ENCODE measurements at regions not wholly inside any gene's neighbourhood (a gene's known extent, or its start where the extent isn't known, plus 50 kb on each side); places are given as distances from the start of the nearest gene placed in this dataset.
A peak's percentile ranks its signal among the peaks of the same experiment; 100 is the strongest.
"Not testable (repeated sequence)": the region's sequence is repeated elsewhere in the genome, so short reads cannot be mapped to it uniquely, and the experiment has no call there.

GRCh38 chr1:10873189-10873588, 76.7 kb upstream of the CASZ1 start:
- in situ Hi-C loops (cut with HindIII; ENCODE audit: low pct_unique_long_range_greater_than_20kb, low sequenced_read_pairs), result no loop called here
- DNase-seq (ENCODE audit: low read depth in 1 of 2, low spot score in 1 of 2), result peak in 1 of 2 experiments; percentile 59
- TF ChIP-seq JUND (IDR thresholded peaks at IDR 0.05; ENCODE audit: low read depth), result no peak

- in situ Hi-C loops (cut with HindIII; ENCODE audit: low pct_unique_long_range_greater_than_20kb, low sequenced_read_pairs), result no loop called here
Measured at GRCh38 chr1:10874351-10874750, 77.9 kb upstream of the CASZ1 start.

GRCh38 chr1:10877894-10878293, 81.4 kb upstream of the CASZ1 start:
- in situ Hi-C loops (cut with HindIII; ENCODE audit: low pct_unique_long_range_greater_than_20kb, low sequenced_read_pairs), result no loop called here
- no peak for TF ChIP-seq JUND (IDR thresholded peaks at IDR 0.05; ENCODE audit: low read depth)
- no peak for DNase-seq (ENCODE audit: low read depth in 1 of 2, low spot score in 1 of 2)

More at GRCh38 chr1:10874351-10874750, 77.9 kb upstream of the CASZ1 start:
- TF ChIP-seq JUND (IDR thresholded peaks at IDR 0.05; ENCODE audit: low read depth), result no peak
- DNase-seq (ENCODE audit: low read depth in 1 of 2, low spot score in 1 of 2), result no peak

GRCh38 chr1:10878469-10878868, 82.0 kb upstream of the CASZ1 start:
- in situ Hi-C loops (cut with HindIII; ENCODE audit: low pct_unique_long_range_greater_than_20kb, low sequenced_read_pairs), result no loop called here
- DNase-seq (ENCODE audit: low read depth in 1 of 2, low spot score in 1 of 2), result no peak
- no peak for TF ChIP-seq JUND (IDR thresholded peaks at IDR 0.05; ENCODE audit: low read depth)

- in situ Hi-C loops (cut with HindIII; ENCODE audit: low pct_unique_long_range_greater_than_20kb, low sequenced_read_pairs), result no loop called here
- DNase-seq (ENCODE audit: low read depth in 1 of 2, low spot score in 1 of 2), result no peak
- TF ChIP-seq JUND (IDR thresholded peaks at IDR 0.05; ENCODE audit: low read depth), result no peak
Measured at GRCh38 chr1:10880063-10880462, 83.6 kb upstream of the CASZ1 start.

GRCh38 chr1:10881046-10881445, 84.6 kb upstream of the CASZ1 start:
- no peak for DNase-seq (ENCODE audit: low read depth in 1 of 2, low spot score in 1 of 2)
- in situ Hi-C loops (cut with HindIII; ENCODE audit: low pct_unique_long_range_greater_than_20kb, low sequenced_read_pairs), result no loop called here
- no peak for TF ChIP-seq JUND (IDR thresholded peaks at IDR 0.05; ENCODE audit: low read depth)

- no peak for DNase-seq (ENCODE audit: low read depth in 1 of 2, low spot score in 1 of 2)
- in situ Hi-C loops (cut with HindIII; ENCODE audit: low pct_unique_long_range_greater_than_20kb, low sequenced_read_pairs), result no loop called here
- no peak for TF ChIP-seq JUND (IDR thresholded peaks at IDR 0.05; ENCODE audit: low read depth)
Measured at GRCh38 chr1:10882069-10882468, 85.6 kb upstream of the CASZ1 start.

GRCh38 chr1:10887032-10887431, 90.6 kb upstream of the CASZ1 start:
- in situ Hi-C loops (cut with HindIII; ENCODE audit: low pct_unique_long_range_greater_than_20kb, low sequenced_read_pairs), result not testable (repeated sequence)

GRCh38 chr1:10888291-10888690, 91.8 kb upstream of the CASZ1 start:
- TF ChIP-seq JUND (IDR thresholded peaks at IDR 0.05; ENCODE audit: low read depth), result no peak
- DNase-seq (ENCODE audit: low read depth in 1 of 2, low spot score in 1 of 2), result no peak
- in situ Hi-C loops (cut with HindIII; ENCODE audit: low pct_unique_long_range_greater_than_20kb, low sequenced_read_pairs), result no loop called here

More at GRCh38 chr1:10887032-10887431, 90.6 kb upstream of the CASZ1 start:
- DNase-seq (ENCODE audit: low read depth in 1 of 2, low spot score in 1 of 2), result not testable (repeated sequence)

- in situ Hi-C loops (cut with HindIII; ENCODE audit: low pct_unique_long_range_greater_than_20kb, low sequenced_read_pairs), result no loop called here
Measured at GRCh38 chr1:10888791-10889649, 92.6 kb upstream of the CASZ1 start.

GRCh38 chr1:10889650-10890353, 93.4 kb upstream of the CASZ1 start:
- TF ChIP-seq JUND (IDR thresholded peaks at IDR 0.05; ENCODE audit: low read depth), result no peak
- in situ Hi-C loops (cut with HindIII; ENCODE audit: low pct_unique_long_range_greater_than_20kb, low sequenced_read_pairs), result no loop called here
- no peak for DNase-seq (ENCODE audit: low read depth in 1 of 2, low spot score in 1 of 2)

More at GRCh38 chr1:10888791-10889649, 92.6 kb upstream of the CASZ1 start:
- no peak for DNase-seq (ENCODE audit: low read depth in 1 of 2, low spot score in 1 of 2)
- no peak for TF ChIP-seq JUND (IDR thresholded peaks at IDR 0.05; ENCODE audit: low read depth)

- in situ Hi-C loops (cut with HindIII; ENCODE audit: low pct_unique_long_range_greater_than_20kb, low sequenced_read_pairs), result no loop called here
- peak; percentile 81 to 84 for DNase-seq (ENCODE audit: low read depth in 1 of 2, low spot score in 1 of 2)
- TF ChIP-seq JUND (IDR thresholded peaks at IDR 0.05; ENCODE audit: low read depth), result no peak
Measured at GRCh38 chr1:10890491-10891071, 94.1 kb upstream of the CASZ1 start.

- TF ChIP-seq JUND (IDR thresholded peaks at IDR 0.05; ENCODE audit: low read depth), result no peak
Measured at GRCh38 chr1:10891091-10891490, 94.6 kb upstream of the CASZ1 start.

More at GRCh38 chr1:10891091-10891490, 94.6 kb upstream of the CASZ1 start:
- DNase-seq (ENCODE audit: low read depth in 1 of 2, low spot score in 1 of 2), result no peak
- in situ Hi-C loops (cut with HindIII; ENCODE audit: low pct_unique_long_range_greater_than_20kb, low sequenced_read_pairs), result no loop called here

Data from T47D (cell line).